HG02798 (cell line): ENCODE measurements at regions not wholly inside any gene's neighbourhood (a gene's known extent, or its start where the extent isn't known, plus 50 kb on each side); places are given as distances from the start of the nearest gene placed in this dataset.
"Not testable (repeated sequence)": the region's sequence is repeated elsewhere in the genome, so short reads cannot be mapped to it uniquely, and the experiment has no call there.

Experiments used
- ATAC-seq: cut with Tn5 transposase; IDR thresholded peaks from one replicate; pipeline ENCODE4 v1.9.1; 2021; ENCODE audit warnings: mild to moderate bottlenecking; ENCODE audit not compliant: unreplicated experiment, poor library complexity

- no peak for ATAC-seq
Observed at GRCh38 chr10:33966946-33967345, 632.5 kb upstream of the NRP1 start.

GRCh38 chr10:33965795-33966581 lies 631.5 kb upstream of the NRP1 start:
- ATAC-seq, result no peak

GRCh38 chr10:33963729-33964128 lies 629.3 kb upstream of the NRP1 start:
- no peak for ATAC-seq

DNA sequence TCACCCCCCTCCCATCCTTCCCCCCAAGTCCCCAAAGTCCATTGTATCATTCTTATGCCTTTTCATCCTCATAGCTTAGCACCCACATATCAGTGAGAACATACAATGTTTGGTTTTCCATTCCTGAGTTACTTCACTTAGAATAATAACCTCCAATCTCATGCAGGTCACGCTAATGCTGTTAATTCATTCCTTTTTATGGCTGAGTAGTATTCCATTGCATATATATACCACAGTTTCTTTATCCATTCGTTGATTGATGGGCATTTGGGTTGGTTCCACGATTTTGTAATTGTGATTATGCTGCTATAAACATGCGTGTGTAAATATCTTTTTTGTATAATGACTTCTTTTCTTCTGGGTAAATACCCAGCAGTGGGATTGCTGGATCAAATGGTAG lies 621.9 kb upstream of the NRP1 start:
- not testable (repeated sequence) for ATAC-seq

DNA sequence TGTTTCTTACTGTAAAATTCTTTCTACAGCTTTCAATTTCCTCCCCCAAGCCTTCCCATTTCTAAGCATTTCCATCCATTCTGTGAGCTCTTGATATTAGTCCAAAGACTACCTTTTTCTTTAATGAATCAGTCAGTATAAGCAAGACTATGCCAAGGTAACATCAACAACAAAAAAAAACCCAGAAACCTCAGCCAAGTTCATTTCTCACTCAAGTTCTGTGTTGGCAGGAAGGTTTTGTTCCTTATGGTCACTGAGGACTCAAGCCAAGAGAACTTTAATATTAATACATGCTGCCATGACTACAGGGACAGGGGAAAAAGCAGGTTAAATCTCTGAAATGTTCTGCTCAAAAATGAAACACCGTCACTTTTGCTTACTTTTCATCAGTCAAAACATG lies 621.2 kb upstream of the NRP1 start:
- ATAC-seq, result no peak

GRCh38 chr10:33952692-33953360 lies 618.4 kb upstream of the NRP1 start:
- no peak for ATAC-seq

DNA sequence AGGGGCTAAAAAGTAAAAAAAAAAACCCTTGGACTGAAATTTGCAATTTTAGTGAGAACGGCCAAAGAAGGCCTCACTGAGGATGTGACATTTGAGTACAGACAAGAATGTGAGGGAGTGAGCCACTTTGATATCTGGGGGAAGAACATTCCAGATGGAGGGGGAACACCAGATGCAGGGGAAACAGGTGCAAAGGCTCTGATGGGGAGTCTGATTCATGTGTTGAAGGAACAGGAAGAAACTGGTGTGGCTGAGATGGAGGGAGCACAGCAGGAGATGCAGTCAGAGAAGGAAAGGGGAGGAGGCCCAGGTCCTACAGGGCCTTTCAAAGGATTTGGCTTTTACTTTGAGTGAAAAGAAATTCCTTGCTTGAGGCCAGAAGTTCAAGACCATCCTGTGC lies 615.7 kb upstream of the NRP1 start:
- no peak for ATAC-seq

DNA sequence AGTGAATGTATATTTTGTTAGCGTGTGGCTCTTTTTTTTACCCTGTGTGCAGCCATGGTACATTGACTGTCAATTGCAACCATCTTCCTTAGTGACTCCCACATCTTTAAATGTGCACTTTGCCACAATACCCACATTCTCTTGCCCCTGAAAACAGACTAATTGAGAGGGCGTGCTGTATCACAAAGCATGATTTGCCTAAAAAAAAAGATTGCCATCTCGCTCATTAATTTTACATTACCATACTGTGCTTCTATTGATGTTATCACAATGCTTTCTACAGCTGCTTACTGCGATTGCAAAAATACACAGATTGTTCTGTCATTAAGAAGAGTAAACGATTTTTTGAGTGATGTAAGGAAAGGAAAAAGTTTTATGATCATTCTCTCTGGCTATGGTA lies 613.1 kb upstream of the NRP1 start:
- no peak for ATAC-seq

- no peak for ATAC-seq
Observed at GRCh38 chr10:33945051-33945450, 610.6 kb upstream of the NRP1 start.

GRCh38 chr10:33942508-33942907 lies 608.0 kb upstream of the NRP1 start:
- no peak for ATAC-seq

DNA sequence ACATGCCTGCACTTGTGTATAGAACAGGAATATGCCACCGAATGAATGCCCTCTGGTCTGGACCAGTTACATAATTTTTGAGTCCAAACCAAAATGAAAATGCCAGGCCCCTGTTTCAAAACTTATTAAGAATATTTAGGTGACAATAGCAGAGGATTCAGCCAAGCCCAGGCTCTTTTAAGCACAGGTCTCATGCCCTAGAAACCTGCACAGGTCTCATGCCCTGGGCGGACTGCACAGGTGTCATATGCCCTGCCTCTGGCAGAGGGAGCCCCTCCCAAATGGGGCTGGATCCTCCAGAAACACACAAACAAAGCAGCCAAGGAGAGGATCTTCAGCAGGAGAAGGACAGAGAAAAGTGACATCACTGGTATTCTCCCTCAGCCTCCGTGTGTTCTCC lies 605.4 kb upstream of the NRP1 start:
- ATAC-seq, result no peak

DNA sequence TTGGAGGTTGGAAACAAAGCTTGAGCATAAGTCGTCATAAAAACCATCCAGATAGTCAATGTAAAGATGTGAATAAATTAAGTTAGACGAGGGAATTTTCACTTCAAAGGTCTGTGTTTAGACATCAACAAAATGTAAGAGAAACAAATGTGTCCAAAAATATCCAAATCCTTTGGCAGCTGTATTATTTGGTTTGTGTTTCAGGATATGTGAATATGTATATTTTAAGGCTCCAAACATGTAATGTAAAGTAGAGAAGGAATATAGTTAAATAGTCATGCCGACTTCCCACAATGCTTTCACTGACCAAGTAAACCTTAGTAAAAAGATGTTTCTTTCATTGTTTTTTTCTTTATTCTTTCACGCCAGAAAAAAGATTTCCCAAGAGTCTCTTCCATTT lies 604.9 kb upstream of the NRP1 start:
- ATAC-seq, result no peak

GRCh38 chr10:33938001-33938400 lies 603.5 kb upstream of the NRP1 start:
- no peak for ATAC-seq

DNA sequence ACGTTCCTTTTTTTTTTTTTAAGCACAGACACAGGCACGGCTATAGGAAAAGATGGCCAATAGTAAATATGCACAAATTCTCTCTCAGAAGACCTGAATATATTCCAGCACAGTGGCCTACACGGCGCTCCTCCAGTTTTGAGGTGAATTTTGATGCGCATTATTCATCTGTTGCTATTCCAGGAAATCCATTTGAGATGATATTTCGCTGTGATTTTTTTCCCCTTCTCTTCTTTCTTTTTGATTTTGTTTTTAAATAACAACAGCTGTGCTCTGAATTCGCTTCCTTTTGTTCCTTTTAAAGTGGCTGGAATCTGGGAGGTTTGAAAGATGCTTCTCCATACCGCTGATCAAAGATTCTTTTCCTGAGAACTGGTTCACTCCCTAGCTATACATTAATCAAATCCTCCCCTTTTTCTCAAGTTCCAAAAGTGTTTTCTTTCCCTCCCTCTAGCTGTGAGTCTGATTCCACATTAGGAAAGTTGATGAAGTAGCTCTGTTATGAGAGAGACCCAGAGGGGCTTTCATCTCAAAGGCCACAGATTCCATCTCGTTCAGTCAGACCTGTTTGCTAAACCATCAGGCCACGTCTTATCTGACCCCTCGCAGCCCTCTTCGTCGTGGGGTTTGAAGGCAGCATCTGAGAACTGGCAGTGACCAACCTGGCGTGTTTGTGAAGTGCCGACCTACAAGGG lies 602.7 kb upstream of the NRP1 start:
- no peak for ATAC-seq

DNA sequence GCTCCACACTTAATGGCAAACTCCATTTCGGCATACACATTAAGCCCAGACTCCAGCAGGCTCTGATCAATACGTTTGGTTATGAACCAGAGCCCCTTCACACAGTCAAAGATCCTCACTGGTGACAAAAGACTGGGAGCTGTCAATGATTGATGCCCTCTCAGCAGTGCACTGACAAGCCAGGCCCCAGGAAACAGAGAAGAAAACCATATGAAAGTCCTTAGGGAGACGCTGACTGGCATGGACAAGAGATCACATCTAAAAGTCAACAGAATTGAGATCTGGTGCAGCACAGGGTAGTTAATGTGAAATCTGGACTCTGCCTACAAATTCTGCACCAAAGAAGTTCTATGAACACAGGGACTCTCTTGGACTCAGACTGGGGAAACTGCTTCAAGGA lies 600.9 kb upstream of the NRP1 start:
- no peak for ATAC-seq

GRCh38 chr10:33930079-33930478 lies 595.6 kb upstream of the NRP1 start:
- ATAC-seq, result no peak

DNA sequence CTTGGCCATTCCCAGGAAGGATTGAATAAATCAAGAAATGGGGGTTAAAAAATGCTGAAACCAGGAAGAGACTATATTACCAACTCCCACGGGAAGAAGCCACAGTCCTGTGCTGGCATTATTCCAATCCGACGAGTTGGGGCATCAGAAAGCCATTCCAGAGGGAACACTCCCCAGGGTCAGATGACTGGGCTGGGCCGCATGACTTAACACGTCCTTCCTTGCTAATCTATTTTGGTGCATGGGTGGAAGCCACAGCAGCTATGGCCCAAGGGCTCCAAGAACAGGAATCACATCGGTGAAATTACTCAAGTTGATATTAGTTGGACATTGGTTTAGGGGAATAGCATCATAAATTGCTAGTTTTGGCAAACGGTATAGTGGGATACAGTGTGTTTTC lies 592.9 kb upstream of the NRP1 start:
- ATAC-seq, result no peak

DNA sequence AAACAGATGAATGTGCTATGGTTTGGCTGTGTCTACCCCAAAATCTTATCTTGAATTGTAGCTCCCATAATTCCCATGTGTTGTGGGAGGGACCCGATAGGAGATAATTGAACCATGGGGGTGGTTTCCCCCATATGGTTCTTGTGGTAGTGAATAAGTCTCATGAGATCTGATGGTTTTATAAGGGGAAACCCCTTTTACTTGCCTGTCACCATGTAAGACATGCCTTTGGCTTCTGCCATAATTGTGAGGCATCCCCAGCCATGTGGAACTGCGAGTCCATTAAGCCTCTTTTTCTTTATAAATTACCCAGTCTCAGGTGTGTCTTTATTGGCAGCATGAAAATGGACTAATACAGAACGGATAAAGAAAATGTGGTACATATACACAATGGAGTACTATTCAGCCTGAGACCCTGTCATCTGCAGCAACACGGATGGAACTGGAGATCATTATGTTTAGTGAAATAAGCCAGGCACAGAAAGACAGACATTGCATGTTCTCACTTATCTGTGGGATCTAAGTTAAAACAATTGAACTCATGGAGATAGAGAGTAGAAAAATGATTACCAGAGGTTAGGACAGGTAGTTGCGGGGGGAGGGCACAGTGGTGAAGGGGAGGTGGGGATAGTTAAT lies 587.6 kb upstream of the NRP1 start:
- no peak for ATAC-seq

GRCh38 chr10:33920351-33920750 lies 585.9 kb upstream of the NRP1 start:
- no peak for ATAC-seq

DNA sequence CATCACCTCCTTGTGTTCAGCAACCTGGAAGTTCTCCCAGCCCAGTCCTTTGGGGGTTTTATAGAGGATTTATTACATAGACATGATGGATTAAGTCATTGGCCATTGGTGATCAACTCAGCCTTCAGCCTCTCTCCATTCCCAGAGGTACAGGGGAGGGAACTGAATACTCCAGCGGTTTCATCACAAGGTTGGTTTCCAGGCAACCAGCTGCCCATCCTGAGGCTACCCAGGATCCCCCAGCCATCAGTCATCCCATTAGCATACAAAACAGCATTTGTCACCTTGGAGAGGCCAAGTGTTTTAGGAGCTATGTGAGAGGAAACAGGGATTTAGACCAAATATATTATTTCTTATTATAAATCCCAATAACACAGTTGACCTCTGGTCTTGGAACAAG lies 584.8 kb upstream of the NRP1 start:
- ATAC-seq, result no peak
